Lower leg skin (tissue), 3 donors: ENCODE measurements at regions not wholly inside any gene's neighbourhood (a gene's known extent, or its start where the extent isn't known, plus 50 kb on each side); places are given as distances from the start of the nearest gene placed in this dataset.
"Not testable (repeated sequence)": the region's sequence is repeated elsewhere in the genome, so short reads cannot be mapped to it uniquely, and the experiment has no call there.

Experiments used
- DNase-seq, 2 donors: peaks; one replicate each; pipeline ENCODE4 v3.0.0-alpha.2; 2019; ENCODE audit warnings: low spot score in 2 of 2
- H3K4me3 ChIP-seq: fragments of 200-600 bp; sonication (generic); 2 replicates; pipeline ENCODE4 v1.5.1; 2017; ENCODE audit warnings: mild to moderate bottlenecking, low read depth; ENCODE audit not compliant: poor library complexity, severe bottlenecking
- WGBS, 2 donors: methylation state at CpG; one replicate each; pipeline ENCODE4 v1.1.5; 2018; 5-methylcytosine and 5-hydroxymethylcytosine counted together
- intact Hi-C: fragments of 100-400 bp; cut with DNase I; formaldehyde crosslinking; loops from one replicate; pipeline ENCODE4 v1.15.0; 2023; ENCODE audit warnings: low total_unique reads

GRCh38 chr12:10453-10852 lies 56.1 kb upstream of the IQSEC3 start:
- WGBS, 2 donors = 87 to 88% methylated on average over 21 to 39 of the region's 43 CpGs
- DNase-seq = peak in 1 of 2 donors; percentile 78
- H3K4me3 ChIP-seq, intact Hi-C loops: not testable (repeated sequence)

GRCh38 chr12:10879-11812 lies 55.4 kb upstream of the IQSEC3 start:
- 79 to 81% methylated on average over 19 to 40 of the region's 81 CpGs for WGBS, 2 donors
- intact Hi-C loops, H3K4me3 ChIP-seq: not testable (repeated sequence)
- DNase-seq = peak in 1 of 2 donors; percentile 73

- 90 to 96% methylated on average over 11 of the region's 11 CpGs for WGBS, 2 donors
- intact Hi-C loops, H3K4me3 ChIP-seq: not testable (repeated sequence)
- peak in 1 of 2 donors; percentile 86 for DNase-seq
Observed at GRCh38 chr12:12306-12705, 54.3 kb upstream of the IQSEC3 start.

GRCh38 chr12:12725-13640 lies 53.6 kb upstream of the IQSEC3 start:
- intact Hi-C loops, H3K4me3 ChIP-seq: not testable (repeated sequence)
- peak in 1 of 2 donors; percentile 86 for DNase-seq
- WGBS, 2 donors = 69 to 70% methylated on average over 16 of the region's 16 CpGs

GRCh38 chr12:13841-14240 lies 52.7 kb upstream of the IQSEC3 start:
- H3K4me3 ChIP-seq, intact Hi-C loops: not testable (repeated sequence)
- DNase-seq = peak in 1 of 2 donors; percentile 70
- WGBS, 2 donors = 36 to 42% methylated on average over 4 to 5 of the region's 5 CpGs

- peak in 1 of 2 donors; percentile 68 for DNase-seq
- intact Hi-C loops, H3K4me3 ChIP-seq: not testable (repeated sequence)
- 66 to 91% methylated on average over 7 of the region's 12 CpGs for WGBS, 2 donors
Observed at GRCh38 chr12:14696-15095, 51.9 kb upstream of the IQSEC3 start.

GRCh38 chr12:15381-15780 lies 51.2 kb upstream of the IQSEC3 start:
- WGBS, 2 donors = 95 to 100% methylated on average over 1 to 6 of the region's 9 CpGs
- DNase-seq = peak in 1 of 2 donors; percentile 67
- H3K4me3 ChIP-seq, intact Hi-C loops: not testable (repeated sequence)

- intact Hi-C loops, H3K4me3 ChIP-seq: not testable (repeated sequence)
- DNase-seq = peak in 1 of 2 donors; percentile 83
- WGBS, 2 donors = no CpG with 5 or more reads among the region's 9 CpGs
Observed at GRCh38 chr12:16019-16418, 50.5 kb upstream of the IQSEC3 start.

GRCh38 chr12:16541-16940 lies 50.0 kb upstream of the IQSEC3 start:
- DNase-seq = peak in 1 of 2 donors; percentile 61
- H3K4me3 ChIP-seq, intact Hi-C loops: not testable (repeated sequence)
- 100% methylated on average over 7 of the region's 9 CpGs; no CpG with 5 or more reads in 1 of the 2 donors for WGBS, 2 donors
